ENCODE measurements at regions not wholly inside any gene's neighbourhood (a gene's known extent, or its start where the extent isn't known, plus 50 kb on each side); places are given as distances from the start of the nearest gene placed in this dataset.

GRCh38 chr12:107378609-107379008 lies 285.3 kb upstream of the CRY1 start:
- TF ChIP-seq CTCF (IDR thresholded peaks at IDR 0.05) (no peak), POLR2A (IDR thresholded peaks at IDR 0.05) (no peak)

Data from Peyer's patch (tissue), 4 donors.